A549 (cell line): ENCODE measurements at regions not wholly inside any gene's neighbourhood (a gene's known extent, or its start where the extent isn't known, plus 50 kb on each side); places are given as distances from the start of the nearest gene placed in this dataset.

Experiments
- CEBPB ChIP-seq, 2 experiments: fragments of >200 bp in 1 of 2; sonication (Bioruptor Twin) in 1 of 2; formaldehyde crosslinking in 1 of 2; IDR thresholded peaks; 2 replicates each; pipeline ENCODE4 v1.6.1; 2012 to 2016
- CTCF ChIP-seq: fragments of >200 bp; sonication (Bioruptor Twin); formaldehyde crosslinking; IDR thresholded peaks from 3 replicates; pipeline ENCODE4 v1.5.1; 2016
- HDAC2 ChIP-seq: fragments of 200-600 bp; sonication (generic); IDR thresholded peaks from 2 replicates; pipeline ENCODE4 v1.6.1; 2016
- HOXA7 ChIP-seq: fragments of 250-450 bp; sonication (Bioruptor Pico); IDR thresholded peaks from 2 replicates; pipeline ENCODE4 v1.5.0; 2020; ENCODE audit warnings: mild to moderate bottlenecking, moderate library complexity
- MAZ ChIP-seq: fragments of 150-350 bp; IDR thresholded peaks from 2 replicates; pipeline ENCODE4 v1.6.1; 2014; ENCODE audit warnings: antibody characterized with exemption, low read depth, low read length, borderline replicate concordance
- REST ChIP-seq: fragments of 200-600 bp; sonication (generic); IDR thresholded peaks from 2 replicates; pipeline ENCODE4 v1.6.1; 2016; ENCODE audit warnings: antibody characterized with exemption, mild to moderate bottlenecking, moderate library complexity

- TF ChIP-seq MAZ: no peak
- no peak for TF ChIP-seq CTCF
- no peak for TF ChIP-seq HOXA7 (CRISPR knock-in tag)
- no peak for TF ChIP-seq CEBPB (IDR thresholded peaks at IDR 0.05)
- no peak for TF ChIP-seq HDAC2
- TF ChIP-seq REST: no peak
Measured at GRCh38 chr9:24245988-24246387, 299.7 kb downstream of the IZUMO3 start.
